NCI-H1694 treated with DMSO at 0.1 percent for 48 hours (cell line): ENCODE measurements at regions not wholly inside any gene's neighbourhood (a gene's known extent, or its start where the extent isn't known, plus 50 kb on each side); places are given as distances from the start of the nearest gene placed in this dataset.
"Not testable (repeated sequence)": the region's sequence is repeated elsewhere in the genome, so short reads cannot be mapped to it uniquely, and the experiment has no call there.

Source experiments
- DNase-seq: peaks from one replicate; lab custom pipeline; 2025; lab: John Stamatoyannopoulos, UW

DNA sequence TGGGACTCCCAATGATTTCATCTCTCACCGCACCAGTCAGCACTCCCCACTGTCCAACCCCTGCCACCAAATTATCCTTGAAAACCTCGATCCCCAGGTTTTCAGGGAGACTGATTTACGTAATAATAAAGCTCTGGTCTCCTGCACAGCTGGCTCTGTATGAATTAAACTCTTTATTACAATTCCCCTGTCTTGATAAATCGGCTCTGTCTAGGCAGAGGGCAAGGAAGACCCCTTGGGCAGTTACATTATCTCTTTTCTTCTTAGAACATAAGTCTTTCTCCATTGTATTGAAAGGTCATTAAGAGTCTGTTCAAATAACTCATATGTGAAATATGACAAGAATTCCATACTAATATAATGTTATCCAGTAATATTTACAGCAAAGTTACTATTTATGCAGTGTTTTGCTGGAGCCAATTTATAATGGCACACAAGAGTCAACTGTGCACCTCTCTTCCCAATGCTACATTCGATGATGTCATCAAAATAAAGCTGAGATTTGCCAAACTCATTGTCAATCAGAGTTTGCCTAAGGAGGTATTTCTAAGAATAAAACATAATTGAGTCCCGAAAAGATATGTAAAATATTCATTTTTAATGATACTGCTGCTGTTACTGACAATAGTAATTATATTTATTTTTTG is 1297.2 kb upstream of the LRRTM3 start:
- DNase-seq: no peak

GRCh38 chr10:65660006-65660405 is 1265.8 kb upstream of the LRRTM3 start:
- DNase-seq: no peak

- DNase-seq: no peak
Measured at GRCh38 chr10:65670087-65670486, 1255.7 kb upstream of the LRRTM3 start.

- DNase-seq: not testable (repeated sequence)
Measured at GRCh38 chr10:65670596-65670995, 1255.2 kb upstream of the LRRTM3 start.

DNA sequence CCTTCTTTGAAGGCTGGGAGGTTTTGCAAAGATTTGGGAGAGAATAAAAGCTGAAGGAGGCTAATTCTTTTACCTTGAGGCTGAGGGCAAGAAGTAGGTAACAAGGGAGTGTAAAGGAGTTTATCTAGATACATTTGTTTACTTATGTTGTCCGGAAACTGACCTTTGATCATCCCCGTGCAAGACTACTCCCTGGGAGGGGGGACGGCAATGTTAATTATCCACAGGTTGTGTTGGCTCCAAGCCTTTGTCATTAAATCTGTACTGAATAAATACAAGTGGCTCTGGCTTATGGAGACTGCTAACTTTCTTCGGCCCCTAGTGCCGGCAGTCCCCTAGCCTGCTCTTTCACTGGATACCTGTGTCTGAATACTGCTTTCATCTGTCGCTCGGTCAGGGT is 1250.6 kb upstream of the LRRTM3 start:
- DNase-seq: no peak

- DNase-seq: no peak
Measured at GRCh38 chr10:65684896-65685295, 1240.9 kb upstream of the LRRTM3 start.

DNA sequence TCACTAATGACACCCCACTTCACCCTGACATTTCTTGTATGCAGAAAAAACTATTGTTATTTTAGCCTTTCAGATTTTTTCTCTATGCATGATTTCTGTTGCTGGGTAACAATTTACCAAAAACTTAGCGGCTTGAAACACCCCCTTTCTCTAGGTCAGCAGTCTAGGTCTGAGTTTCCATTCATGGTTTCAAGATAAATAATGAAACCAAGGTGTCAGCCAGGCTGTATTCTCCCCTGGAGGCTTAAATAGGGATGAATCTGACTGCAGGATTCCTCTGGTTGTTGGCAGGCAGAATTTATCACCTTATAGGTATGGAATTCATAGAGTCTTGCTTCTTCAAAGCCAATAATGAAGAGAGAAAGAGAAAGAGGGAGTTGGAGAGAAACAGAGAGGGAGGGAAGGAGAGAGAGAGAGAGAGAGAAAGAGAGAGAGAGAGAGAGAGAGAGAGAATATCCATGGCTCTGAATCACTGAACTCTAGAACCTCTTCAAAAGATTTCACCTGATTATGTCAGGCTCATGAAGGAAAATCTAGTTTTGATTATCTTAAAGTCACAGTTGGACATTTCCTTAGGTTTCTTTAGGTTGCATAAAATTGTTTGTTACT is 1224.6 kb upstream of the LRRTM3 start:
- no peak for DNase-seq

DNA sequence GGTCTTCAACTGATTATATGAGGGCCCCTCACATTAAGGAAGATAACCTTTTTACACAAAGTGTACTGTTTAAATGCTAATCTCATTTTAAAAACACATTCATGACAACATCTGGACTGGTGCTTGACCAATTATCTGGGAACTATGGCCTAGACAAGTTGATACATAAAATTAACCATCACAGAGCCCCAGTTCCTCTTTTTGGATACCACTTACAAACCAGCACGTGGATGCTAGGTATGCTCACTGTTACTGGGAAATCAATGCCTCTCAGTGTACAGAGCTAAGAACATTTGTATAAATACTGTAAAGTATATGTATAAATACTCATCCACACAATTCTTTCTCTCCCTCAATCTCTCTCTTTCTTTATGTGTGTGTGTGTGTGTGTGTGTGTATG is 1217.8 kb upstream of the LRRTM3 start:
- DNase-seq: no peak

DNA sequence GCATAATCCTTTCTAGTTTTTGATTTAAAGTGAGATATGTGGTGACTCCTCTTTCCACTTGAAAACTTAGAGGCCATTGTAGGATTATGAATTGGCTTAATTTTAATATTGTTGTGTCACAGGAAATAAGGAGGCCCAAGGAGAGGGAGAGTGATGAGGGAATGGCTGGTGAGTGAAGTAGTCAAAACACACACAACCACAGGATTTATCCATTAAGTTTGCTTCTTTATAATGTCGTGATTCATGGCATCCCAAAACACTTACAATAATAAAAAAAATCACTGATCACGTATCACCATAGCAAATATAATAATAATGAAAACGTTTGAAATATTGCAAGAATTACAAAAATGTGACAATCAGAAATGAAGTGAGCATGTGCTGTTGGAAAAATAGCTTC is 1215.5 kb upstream of the LRRTM3 start:
- DNase-seq: no peak

GRCh38 chr10:65719790-65720189 is 1206.0 kb upstream of the LRRTM3 start:
- DNase-seq: no peak

- DNase-seq: no peak
Measured at GRCh38 chr10:65720901-65721300, 1204.9 kb upstream of the LRRTM3 start.

GRCh38 chr10:65723525-65723924 is 1202.3 kb upstream of the LRRTM3 start:
- no peak for DNase-seq

GRCh38 chr10:65735382-65735781 is 1190.5 kb upstream of the LRRTM3 start:
- no peak for DNase-seq

- no peak for DNase-seq
Measured at GRCh38 chr10:65742906-65743305, 1182.9 kb upstream of the LRRTM3 start.

DNA sequence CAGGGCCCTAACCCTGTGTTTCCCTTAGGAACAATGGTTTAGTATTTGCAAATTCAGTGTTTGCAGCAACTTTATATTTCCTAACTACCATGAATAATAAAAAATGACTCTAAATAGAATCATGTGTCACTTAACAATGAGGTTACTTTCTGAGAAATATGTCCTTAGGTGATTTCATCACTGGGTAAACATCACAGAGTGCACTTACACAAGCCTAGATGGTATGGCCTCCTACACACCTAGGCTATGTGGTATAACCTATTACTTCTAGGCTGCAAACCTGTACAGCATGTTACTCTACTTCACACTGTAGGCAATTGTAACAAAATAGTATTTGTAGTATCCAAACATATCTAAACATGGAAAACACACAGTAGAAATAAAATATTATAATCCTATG is 1174.6 kb upstream of the LRRTM3 start:
- DNase-seq: no peak

DNA sequence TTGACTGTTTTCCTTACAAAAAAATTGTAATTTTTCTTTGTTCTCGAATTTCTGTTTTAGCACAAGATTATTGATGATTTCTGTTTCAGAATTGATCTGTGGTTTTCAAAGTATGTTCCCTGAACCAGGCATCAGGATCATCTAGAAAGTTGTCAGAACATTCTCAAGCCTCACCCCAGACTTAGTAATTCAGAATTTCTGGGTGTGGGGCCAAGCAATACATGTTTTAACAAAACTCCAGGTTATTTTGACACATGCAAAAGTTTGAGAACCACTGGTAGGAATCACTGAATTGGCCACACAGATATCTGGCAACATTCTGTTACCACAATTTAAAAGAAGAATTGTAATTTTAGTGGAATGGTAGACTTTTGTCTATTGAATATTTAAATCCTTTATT is 1173.9 kb upstream of the LRRTM3 start:
- no peak for DNase-seq

DNA sequence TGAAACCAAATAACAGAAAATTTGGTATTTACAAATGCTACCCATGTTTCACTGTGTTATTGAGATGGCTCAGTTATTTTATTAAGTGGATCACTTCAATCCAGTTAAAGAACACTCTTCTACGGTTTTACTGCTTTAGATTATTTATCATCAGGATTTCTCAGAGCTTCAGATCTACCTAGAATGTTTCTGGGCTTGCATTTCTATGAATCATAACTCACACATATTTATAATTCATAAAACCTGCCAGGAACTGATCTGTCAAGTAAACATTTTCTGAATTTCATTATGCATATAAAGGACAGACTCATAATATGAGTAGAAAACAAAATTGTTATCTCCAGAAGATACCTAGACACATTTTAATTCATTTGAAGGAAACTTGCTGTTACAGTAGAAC is 1172.3 kb upstream of the LRRTM3 start:
- no peak for DNase-seq

- DNase-seq: no peak
Measured at GRCh38 chr10:65754112-65754511, 1171.7 kb upstream of the LRRTM3 start.

DNA sequence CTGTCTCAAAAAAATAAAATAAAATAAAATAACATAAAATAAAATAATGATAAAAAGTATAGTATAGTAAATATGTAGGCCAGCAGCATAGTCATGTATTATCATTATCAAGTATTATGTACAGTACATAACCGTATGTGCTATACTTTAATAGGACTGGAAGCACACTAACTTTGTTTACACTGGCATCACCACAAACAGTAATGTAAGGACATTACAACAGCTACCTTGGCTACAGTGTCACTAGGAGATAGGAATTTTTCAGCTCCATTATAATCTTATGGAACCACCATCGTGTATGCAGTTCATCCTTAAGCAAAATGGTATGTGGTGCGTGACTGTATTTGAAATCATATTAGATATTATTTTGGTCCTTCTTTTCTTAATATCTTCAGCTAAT is 1163.5 kb upstream of the LRRTM3 start:
- DNase-seq: no peak

DNA sequence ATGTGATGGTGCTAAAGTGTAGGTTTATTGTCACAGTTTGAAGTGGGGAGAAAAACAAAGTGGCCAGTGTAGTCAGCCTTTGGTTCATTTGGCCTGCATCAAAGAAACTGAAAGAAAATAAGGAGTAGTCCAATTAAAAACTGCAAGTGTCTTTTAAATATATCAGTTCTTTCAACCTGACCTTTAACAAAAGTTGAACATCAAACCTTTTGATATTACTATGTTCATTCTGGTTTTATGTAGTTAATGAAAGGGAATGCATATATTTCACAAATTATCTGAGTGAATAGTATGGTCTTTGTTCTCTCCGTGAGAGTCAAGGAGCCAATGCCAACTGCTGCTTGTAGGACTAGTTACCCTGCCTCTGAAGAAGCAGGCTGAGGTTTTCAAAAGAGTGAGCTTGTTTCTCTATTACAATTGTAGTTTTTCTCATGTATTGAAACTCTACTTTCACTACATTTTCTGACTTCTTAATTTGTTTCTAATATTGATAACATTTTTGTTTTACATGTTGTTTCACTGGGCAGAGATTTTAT is 1160.8 kb upstream of the LRRTM3 start:
- DNase-seq: no peak

DNA sequence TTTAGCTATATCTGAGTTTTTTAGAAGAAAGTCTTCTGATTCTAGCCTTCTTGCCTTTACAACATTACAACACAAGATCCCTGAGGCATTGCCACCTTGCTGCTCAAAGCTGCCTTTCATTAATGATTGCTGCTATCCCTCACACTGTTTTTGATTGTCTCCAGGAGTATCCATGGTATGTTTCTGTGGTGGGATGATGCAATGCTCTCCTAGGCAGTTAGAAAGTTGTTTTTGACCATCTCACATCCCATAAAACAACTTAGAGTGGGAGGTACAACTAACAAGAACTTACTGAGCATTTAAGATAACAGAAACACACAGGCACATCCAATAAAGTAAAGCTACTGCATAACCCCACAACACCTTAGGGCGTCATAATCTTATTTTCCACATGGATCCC is 1156.0 kb upstream of the LRRTM3 start:
- no peak for DNase-seq

- DNase-seq: no peak
Measured at GRCh38 chr10:65778753-65779152, 1147.1 kb upstream of the LRRTM3 start.

DNA sequence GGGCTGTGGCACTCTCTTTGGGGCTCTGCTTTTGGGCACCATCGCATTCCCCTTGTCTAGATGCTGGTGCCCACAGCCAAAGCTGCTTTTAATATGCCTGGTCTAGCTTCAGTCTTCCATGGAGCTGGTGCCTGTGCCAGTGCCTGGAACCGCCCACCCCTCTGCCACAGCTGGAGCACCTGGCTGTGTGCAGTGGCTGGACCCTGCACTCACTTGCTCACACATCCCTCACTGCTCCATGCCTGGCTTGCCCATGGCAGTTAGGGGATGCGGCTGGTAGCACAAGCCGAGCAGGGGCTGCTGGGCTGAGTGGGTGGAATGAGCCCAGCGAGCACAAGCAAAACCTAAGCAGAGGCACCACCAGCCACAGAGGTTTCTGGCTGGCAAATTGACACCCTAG is 1145.9 kb upstream of the LRRTM3 start:
- DNase-seq: no peak

GRCh38 chr10:65786279-65786678 is 1139.6 kb upstream of the LRRTM3 start:
- no peak for DNase-seq
